OCI-LY7 (cell line): ENCODE measurements at regions not wholly inside any gene's neighbourhood (a gene's known extent, or its start where the extent isn't known, plus 50 kb on each side); places are given as distances from the start of the nearest gene placed in this dataset.

Experiments
- BruUV-seq: library from RNA; stranded (reverse); fragments of 400-500 nt; replicated peaks from 2 replicates; lab custom pipeline; 2021; lab: Mats Ljungman, UMichigan
- CTCF ChIA-PET: fragments of 300-600 bp; sonication (Branson Sonifier 250); formaldehyde crosslinking; loops from one replicate; lab custom pipeline; 2022; ENCODE audit warnings: antibody characterized with exemption; ENCODE audit not compliant: unreplicated experiment; lab: Charles Lee
- POLR2A ChIA-PET: fragments of 300-600 bp; sonication (Branson Sonifier 250); formaldehyde crosslinking; loops from one replicate; lab custom pipeline; 2022; ENCODE audit warnings: antibody characterized with exemption; lab: Charles Lee
- DNase-seq: peaks from one replicate; pipeline ENCODE4 v3.0.0-alpha.2; 2015; ENCODE audit warnings: low spot score
- H2AFZ ChIP-seq: fragments of 200-600 bp; sonication (generic), shearing (Covaris generic); 2 replicates; pipeline ENCODE4 v1.6.1; 2014; ENCODE audit warnings: mild to moderate bottlenecking, antibody characterized with exemption, low read length, moderate library complexity
- H3K27ac ChIP-seq: fragments of 200-600 bp; sonication (generic); 2 replicates; pipeline ENCODE4 v1.5.1; 2014; ENCODE audit warnings: mixed run types, low read depth, mild to moderate bottlenecking, moderate library complexity, low read length, inconsistent platforms; ENCODE audit not compliant: poor library complexity, severe bottlenecking
- H3K36me3 ChIP-seq: fragments of 200-600 bp; sonication (generic); 2 replicates; pipeline ENCODE4 v1.6.1; 2014; ENCODE audit warnings: mild to moderate bottlenecking, antibody characterized with exemption, low read length, moderate library complexity, mixed read lengths; ENCODE audit not compliant: insufficient read depth
- H3K4me1 ChIP-seq: fragments of 200-600 bp; sonication (generic); 2 replicates; pipeline ENCODE4 v1.5.1; 2014; ENCODE audit warnings: mild to moderate bottlenecking, low read length; ENCODE audit not compliant: insufficient read depth, poor library complexity, severe bottlenecking
- H3K4me2 ChIP-seq: fragments of 200-600 bp; sonication (generic); 2 replicates; pipeline ENCODE4 v1.6.1; 2014; ENCODE audit warnings: mild to moderate bottlenecking, low read length
- H3K4me3 ChIP-seq: fragments of 200-600 bp; sonication (generic); 2 replicates; pipeline ENCODE4 v1.5.1; 2014; ENCODE audit warnings: mild to moderate bottlenecking, low read depth, low read length; ENCODE audit not compliant: poor library complexity, severe bottlenecking
- H3K79me2 ChIP-seq: fragments of 200-600 bp; sonication (generic); 2 replicates; pipeline ENCODE4 v1.6.1; 2016; ENCODE audit warnings: low read depth, mild to moderate bottlenecking, low read length, moderate library complexity, mixed read lengths; ENCODE audit not compliant: insufficient read depth
- H3K9me2 ChIP-seq: fragments of 200-600 bp; sonication (generic); 2 replicates; pipeline ENCODE4 v1.6.1; 2016; ENCODE audit warnings: mild to moderate bottlenecking, low read length, mixed read lengths; ENCODE audit not compliant: insufficient read depth
- H3K9me3 ChIP-seq: fragments of 200-600 bp; sonication (generic); 2 replicates; pipeline ENCODE4 v1.6.1; 2014; ENCODE audit warnings: mild to moderate bottlenecking, mixed run types, low read length, mixed read lengths
- H4K20me1 ChIP-seq: fragments of 200-600 bp; sonication (generic); 2 replicates; pipeline ENCODE4 v1.6.1; 2014; ENCODE audit warnings: mild to moderate bottlenecking, antibody characterized with exemption, low read length, moderate library complexity, mixed read lengths; ENCODE audit not compliant: insufficient read depth
- CTCF ChIP-seq: fragments of 200-600 bp; sonication (generic); conservative IDR thresholded peaks from 2 replicates; pipeline ENCODE4 v1.5.1; 2014; ENCODE audit warnings: mild to moderate bottlenecking, antibody characterized with exemption, low read length, moderate library complexity, mixed read lengths
- EZH2phosphoT487 ChIP-seq: fragments of 200-600 bp; sonication (generic); IDR thresholded peaks from 2 replicates; pipeline ENCODE4 v1.6.1; 2018; ENCODE audit warnings: low read depth, borderline replicate concordance, mild to moderate bottlenecking, mixed run types, antibody characterized with exemption, low read length, moderate library complexity, mixed read lengths
- intact Hi-C: fragments of 100-400 bp; cut with micrococcal nuclease; formaldehyde crosslinking; loops from one replicate; pipeline ENCODE4 v1.10.0; 2022; ENCODE audit not compliant: unreplicated experiment

DNA sequence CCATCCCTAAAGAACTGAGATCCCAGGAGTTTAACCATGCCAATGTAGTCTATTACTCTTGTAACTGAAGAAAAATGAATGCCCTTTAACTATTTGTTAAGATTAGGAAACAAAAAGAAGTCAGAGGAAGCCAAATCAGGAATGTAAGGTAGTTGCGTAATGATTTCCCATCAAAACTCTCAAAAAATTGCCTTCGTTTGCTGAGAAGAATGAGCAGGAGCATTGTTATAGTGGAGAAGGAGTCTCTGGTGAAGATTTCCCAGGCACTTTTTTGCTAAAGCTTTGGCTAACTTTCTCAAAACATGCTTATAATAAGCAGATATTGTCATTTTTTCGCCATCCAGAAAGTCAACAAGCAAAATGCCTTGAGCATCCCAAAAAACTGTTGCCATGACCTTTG is 224.0 kb upstream of the SIX2 start:
- CTCF ChIA-PET: no interaction called here
- Histone ChIP-seq H3K4me3 (no peak overlapping the region), H3K4me1 (peaks cover 18% of the 10 kb centered on the region), H2AFZ (no peak overlapping the region), H4K20me1 (no peaks in the 10 kb centered on the region), H3K4me2 (no peak overlapping the region), H3K27ac (no peak overlapping the region), H3K9me2 (no peaks in the 10 kb centered on the region), H3K36me3 (no peaks in the 10 kb centered on the region; the same call in 1 of the 2 replicates), H3K79me2 (no peaks in the 10 kb centered on the region), H3K9me3 (peaks cover 19% of the 10 kb centered on the region; the same call in 1 of the 2 replicates)
- POLR2A ChIA-PET: interaction anchor here (1.3 kb wide), 1 partner anchor 8 kb away, joined by 6 read pairs; no protein-coding TSS in a partner anchor
- no TSS peak for BruUV-seq
- intact Hi-C loops: no loop called here
- TF ChIP-seq EZH2phosphoT487: no peak
- TF ChIP-seq CTCF: no peak
- DNase-seq: no peak

- Histone ChIP-seq H3K9me2 (no peaks in the 10 kb centered on the region), H3K4me3 (no peak overlapping the region), H3K27ac (no peak overlapping the region), H3K4me2 (no peak overlapping the region), H3K79me2 (no peaks in the 10 kb centered on the region), H3K36me3 (no peaks in the 10 kb centered on the region; the same call in 1 of the 2 replicates), H3K4me1 (peaks cover 15% of the 10 kb centered on the region), H2AFZ (no peak overlapping the region), H3K9me3 (peaks cover 19% of the 10 kb centered on the region; the same call in 1 of the 2 replicates), H4K20me1 (no peaks in the 10 kb centered on the region)
- ChIA-PET POLR2A (interaction anchor here (1.3 kb wide), 1 partner anchor 9 kb away, joined by 6 read pairs; no protein-coding TSS in a partner anchor), CTCF (no interaction called here)
- DNase-seq: no peak
- intact Hi-C loops: no loop called here
- BruUV-seq: no TSS peak
- no peak for TF ChIP-seq CTCF
- no peak for TF ChIP-seq EZH2phosphoT487
These were observed 223.6 kb upstream of the SIX2 start for GRCh38 chr2:45232818-45233217.

DNA sequence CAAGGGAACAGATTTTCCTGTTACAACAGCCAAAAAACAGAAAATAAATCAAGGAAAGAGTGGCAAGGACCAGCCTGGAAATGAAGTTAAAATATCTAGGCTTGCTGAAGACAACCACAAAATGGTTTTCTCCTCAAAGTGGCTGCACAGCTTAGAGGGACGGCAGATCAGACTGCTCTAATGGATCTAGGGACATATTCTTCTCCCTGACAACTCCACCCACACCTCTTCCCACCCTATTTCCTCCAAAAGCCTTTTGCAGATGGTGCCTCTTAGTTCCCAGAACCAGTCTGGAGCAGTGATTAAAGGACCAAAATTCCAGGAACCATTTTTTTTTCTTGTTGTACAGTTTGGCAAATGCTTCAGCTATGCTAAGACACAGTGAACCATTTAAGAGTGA is 220.2 kb upstream of the SIX2 start:
- H3K79me2 ChIP-seq: no peaks in the 10 kb centered on the region
- peaks cover 5% of the 10 kb centered on the region; the same call in 1 of the 2 replicates for H3K36me3 ChIP-seq
- peaks cover 21% of the 10 kb centered on the region for H3K4me1 ChIP-seq
- no peaks in the 10 kb centered on the region for H4K20me1 ChIP-seq
- H3K4me2 ChIP-seq: no peak overlapping the region
- no peak overlapping the region for H3K27ac ChIP-seq
- no peak for TF ChIP-seq EZH2phosphoT487
- TF ChIP-seq CTCF: no peak
- POLR2A ChIA-PET: no interaction called here
- DNase-seq: no peak
- intact Hi-C loops: loop anchor here (10.0 kb wide), 1 partner anchor 245 kb away; no protein-coding TSS in a partner anchor
- no peak overlapping the region for H3K4me3 ChIP-seq
- BruUV-seq: no TSS peak
- CTCF ChIA-PET: no interaction called here
- H3K9me3 ChIP-seq: peaks cover 29% of the 10 kb centered on the region; the same call in 1 of the 2 replicates
- H2AFZ ChIP-seq: no peak overlapping the region
- no peaks in the 10 kb centered on the region for H3K9me2 ChIP-seq
